Thyroid gland (tissue), 4 donors: ENCODE measurements at regions not wholly inside any gene's neighbourhood (a gene's known extent, or its start where the extent isn't known, plus 50 kb on each side); places are given as distances from the start of the nearest gene placed in this dataset.
"Not testable (repeated sequence)": the region's sequence is repeated elsewhere in the genome, so short reads cannot be mapped to it uniquely, and the experiment has no call there.

Source experiments
- DNase-seq, 2 donors: peaks; one replicate each; pipeline ENCODE4 v3.0.0-alpha.2; 2019
- H3K27ac ChIP-seq, 3 donors: fragments of 200-600 bp; sonication (generic); 1 replicate in 2 of 3; 2 replicates in 1 of 3; pipeline ENCODE4 v1.5.1; 2016 to 2019; ENCODE audit warnings: mild to moderate bottlenecking in 1 of 3, moderate library complexity in 1 of 3
- H3K27me3 ChIP-seq: fragments of 200-600 bp; sonication (generic); one replicate; pipeline ENCODE4 v1.5.1; 2019
- H3K36me3 ChIP-seq, 2 donors: fragments of 200-600 bp; sonication (generic); one replicate each; pipeline ENCODE4 v1.5.1; 2016 to 2019
- H3K4me1 ChIP-seq, 2 donors: fragments of 200-600 bp; sonication (generic); one replicate each; pipeline ENCODE4 v1.5.1; 2017 to 2019
- H3K4me3 ChIP-seq, 3 donors: fragments of 200-600 bp; sonication (generic); replicated peaks in 1 of 3; 1 replicate in 2 of 3; 2 replicates in 1 of 3; pipeline ENCODE4 v1.5.1; 2016; ENCODE audit warnings: mild to moderate bottlenecking in 1 of 3
- H3K9me3 ChIP-seq: fragments of 200-600 bp; sonication (generic); one replicate; pipeline ENCODE4 v1.5.1; 2017
- POLR2A ChIP-seq, 2 donors: fragments of 450-650 bp; IDR thresholded peaks; one replicate each; pipeline ENCODE4 v1.6.1; 2017; ENCODE audit warnings: antibody characterized with exemption in 2 of 2, mild to moderate bottlenecking in 2 of 2, moderate library complexity in 1 of 2
- WGBS, 2 donors: methylation state at CpG; one replicate each; pipeline ENCODE4 v1.1.5; 2017; 5-methylcytosine and 5-hydroxymethylcytosine counted together
- intact Hi-C: fragments of 100-400 bp; cut with DNase I; formaldehyde crosslinking; loops from one replicate; pipeline ENCODE4 v1.15.1; 2023
- TF ChIP-seq, protein P1 (sequence below), 6 experiments: fragments of 200-600 bp in 3 of 6; fragments of 450-650 bp in 3 of 6; sonication (generic) in 3 of 6; IDR thresholded peaks; one replicate each; pipeline ENCODE4 v1.5.1; 2016 to 2019; ENCODE audit warnings: antibody characterized with exemption in 6 of 6, mild to moderate bottlenecking in 2 of 6, inconsistent platforms in 1 of 6, moderate library complexity in 1 of 6

DNA sequence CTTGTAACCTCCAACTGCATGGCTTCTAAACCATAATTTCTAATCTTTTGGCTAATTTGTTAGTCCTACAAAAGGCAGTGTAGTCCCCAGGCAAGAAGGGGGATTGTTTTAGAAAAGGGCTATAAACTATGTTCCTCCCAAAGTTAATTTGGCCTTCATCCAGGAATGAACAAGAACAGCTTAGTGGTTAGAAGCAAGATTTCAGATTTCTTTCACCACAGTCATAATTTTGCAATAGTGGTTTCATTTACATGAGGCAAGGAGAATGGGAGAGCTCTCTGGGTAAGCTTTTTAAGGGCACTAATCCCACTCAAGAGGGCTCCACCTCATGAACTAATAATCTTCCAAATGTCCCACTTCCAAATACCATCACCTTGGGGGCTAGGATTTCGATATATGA lies 1353.9 kb downstream of the NCAM2 start:
- no peak for DNase-seq
- Histone ChIP-seq H3K4me1 (no peaks in the 10 kb centered on the region), H3K4me3 (no peak overlapping the region), H3K9me3 (no peaks in the 10 kb centered on the region), H3K27me3 (no peaks in the 10 kb centered on the region), H3K36me3 (no peaks in the 10 kb centered on the region), H3K27ac (no peak overlapping the region)
- intact Hi-C loops, result no loop called here
- TF ChIP-seq POLR2A (IDR thresholded peaks at IDR 0.05), result no peak
- TF ChIP-seq, protein P1, sequence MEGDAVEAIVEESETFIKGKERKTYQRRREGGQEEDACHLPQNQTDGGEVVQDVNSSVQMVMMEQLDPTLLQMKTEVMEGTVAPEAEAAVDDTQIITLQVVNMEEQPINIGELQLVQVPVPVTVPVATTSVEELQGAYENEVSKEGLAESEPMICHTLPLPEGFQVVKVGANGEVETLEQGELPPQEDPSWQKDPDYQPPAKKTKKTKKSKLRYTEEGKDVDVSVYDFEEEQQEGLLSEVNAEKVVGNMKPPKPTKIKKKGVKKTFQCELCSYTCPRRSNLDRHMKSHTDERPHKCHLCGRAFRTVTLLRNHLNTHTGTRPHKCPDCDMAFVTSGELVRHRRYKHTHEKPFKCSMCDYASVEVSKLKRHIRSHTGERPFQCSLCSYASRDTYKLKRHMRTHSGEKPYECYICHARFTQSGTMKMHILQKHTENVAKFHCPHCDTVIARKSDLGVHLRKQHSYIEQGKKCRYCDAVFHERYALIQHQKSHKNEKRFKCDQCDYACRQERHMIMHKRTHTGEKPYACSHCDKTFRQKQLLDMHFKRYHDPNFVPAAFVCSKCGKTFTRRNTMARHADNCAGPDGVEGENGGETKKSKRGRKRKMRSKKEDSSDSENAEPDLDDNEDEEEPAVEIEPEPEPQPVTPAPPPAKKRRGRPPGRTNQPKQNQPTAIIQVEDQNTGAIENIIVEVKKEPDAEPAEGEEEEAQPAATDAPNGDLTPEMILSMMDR (IDR thresholded peaks at IDR 0.05), result no peak
- 56 to 73% methylated on average over 1 of the region's 1 CpG for WGBS, 2 donors

DNA sequence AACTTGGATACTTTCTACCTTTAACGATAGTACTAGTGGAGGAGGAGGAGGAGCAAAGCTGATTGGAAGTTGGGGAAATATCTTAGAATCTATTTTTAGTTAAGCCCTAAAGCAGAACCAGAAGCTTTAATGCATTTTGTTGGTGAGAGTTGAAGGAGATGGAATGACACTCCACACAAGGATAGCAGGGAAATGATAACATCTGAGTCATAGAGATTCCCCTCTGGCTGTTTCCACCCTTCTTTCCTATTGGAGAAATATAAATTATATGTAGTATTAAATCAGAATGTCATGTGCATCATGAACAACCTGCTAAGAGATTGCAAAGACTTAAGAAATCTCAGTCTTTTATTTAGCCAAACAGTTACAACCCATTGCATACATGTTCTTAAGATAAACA lies 1357.7 kb downstream of the NCAM2 start:
- no peak overlapping the region for H3K4me3 ChIP-seq

DNA sequence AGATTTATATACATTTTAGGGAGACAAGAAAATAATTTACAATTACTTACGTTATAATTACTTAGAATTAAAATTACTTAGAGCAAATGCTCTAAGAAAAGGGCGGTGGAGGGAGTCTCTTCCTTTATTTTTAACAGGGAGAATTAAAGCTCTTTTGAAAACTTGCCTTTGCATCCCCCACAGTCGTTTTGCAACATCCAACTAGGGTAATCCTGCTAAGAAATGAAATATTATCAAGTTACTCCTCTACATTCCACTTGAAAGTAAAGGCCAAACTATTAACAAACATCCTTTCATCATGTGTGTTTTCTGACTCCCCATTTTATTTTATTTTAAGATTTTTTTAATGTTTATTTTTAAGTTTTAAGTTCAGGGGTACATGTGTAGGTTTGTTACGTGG lies 1358.5 kb downstream of the NCAM2 start:
- intact Hi-C loops, result no loop called here
- no peak for DNase-seq
- Histone ChIP-seq H3K27ac (no peak overlapping the region), H3K4me1 (no peaks in the 10 kb centered on the region), H3K9me3 (no peaks in the 10 kb centered on the region), H3K27me3 (no peaks in the 10 kb centered on the region), H3K4me3 (no peak overlapping the region), H3K36me3 (no peaks in the 10 kb centered on the region)
- WGBS, 2 donors, result 70 to 71% methylated on average over 4 of the region's 4 CpGs
- TF ChIP-seq POLR2A (IDR thresholded peaks at IDR 0.05), result no peak

More for the DNA sequence above, 1357.7 kb downstream of the NCAM2 start:
- 90 to 91% methylated on average over 1 of the region's 1 CpG for WGBS, 2 donors
- no peak for DNase-seq
- H3K27ac ChIP-seq, result no peak overlapping the region
- no peaks in the 10 kb centered on the region for H3K27me3 ChIP-seq
- no peaks in the 10 kb centered on the region for H3K36me3 ChIP-seq
- no peaks in the 10 kb centered on the region for H3K9me3 ChIP-seq
- no peaks in the 10 kb centered on the region for H3K4me1 ChIP-seq
- intact Hi-C loops, result no loop called here
- TF ChIP-seq, protein P1 (IDR thresholded peaks at IDR 0.05), result no peak
- TF ChIP-seq POLR2A (IDR thresholded peaks at IDR 0.05), result no peak

DNA sequence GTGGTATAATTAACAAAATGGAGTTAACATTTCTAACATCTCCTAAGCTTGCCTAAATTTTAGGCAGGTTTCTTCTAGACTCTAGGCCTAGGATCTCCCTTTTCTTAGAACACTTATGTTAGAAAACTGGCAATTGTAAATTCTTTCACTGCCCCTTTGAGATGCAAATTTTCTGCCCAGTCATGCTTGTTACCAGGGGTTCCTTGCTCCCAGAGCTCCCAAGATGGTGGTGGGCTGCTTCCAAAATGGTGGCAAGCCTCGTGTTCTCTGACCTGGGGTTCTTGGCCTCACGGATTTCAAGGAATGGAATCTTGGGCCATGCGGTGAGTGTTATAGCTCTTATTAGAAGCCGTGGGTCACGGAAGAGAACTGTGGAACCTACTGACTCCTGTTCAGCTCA lies 1361.4 kb downstream of the NCAM2 start:
- 69 to 94% methylated on average over 5 of the region's 5 CpGs for WGBS, 2 donors

DNA sequence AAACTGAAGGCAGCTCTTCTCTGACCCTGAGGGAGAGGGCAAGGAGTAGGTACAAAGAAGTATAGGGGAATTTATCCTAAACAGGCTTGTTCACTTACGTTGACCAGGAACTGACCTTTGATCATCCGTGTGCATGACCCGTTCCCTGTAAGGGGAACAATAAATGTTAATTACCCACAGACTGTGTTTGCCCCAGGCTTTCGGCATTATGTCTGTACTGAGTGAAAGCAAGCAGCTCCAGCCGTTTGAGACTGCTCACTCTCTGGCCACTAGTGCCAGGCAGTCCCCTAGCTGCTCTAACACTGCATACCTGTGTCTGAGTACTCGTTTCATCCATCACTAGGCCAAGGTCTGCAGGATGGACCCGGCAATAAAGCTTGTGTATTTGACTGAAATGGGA lies 1365.3 kb downstream of the NCAM2 start:
- Histone ChIP-seq H3K27me3 (no peaks in the 10 kb centered on the region), H3K4me1 (no peaks in the 10 kb centered on the region), H3K9me3 (no peaks in the 10 kb centered on the region), H3K27ac (no peak overlapping the region), H3K4me3 (no peak overlapping the region), H3K36me3 (no peaks in the 10 kb centered on the region)
- intact Hi-C loops, result no loop called here
- WGBS, 2 donors, result 77 to 90% methylated on average over 7 of the region's 7 CpGs
- TF ChIP-seq, protein P1 (IDR thresholded peaks at IDR 0.05), result no peak
- DNase-seq, result no peak

More for the DNA sequence above, 1361.4 kb downstream of the NCAM2 start:
- H3K36me3 ChIP-seq, DNase-seq, H3K27me3 ChIP-seq, H3K4me1 ChIP-seq, H3K27ac ChIP-seq, H3K9me3 ChIP-seq, H3K4me3 ChIP-seq, intact Hi-C loops: not testable (repeated sequence)

DNA sequence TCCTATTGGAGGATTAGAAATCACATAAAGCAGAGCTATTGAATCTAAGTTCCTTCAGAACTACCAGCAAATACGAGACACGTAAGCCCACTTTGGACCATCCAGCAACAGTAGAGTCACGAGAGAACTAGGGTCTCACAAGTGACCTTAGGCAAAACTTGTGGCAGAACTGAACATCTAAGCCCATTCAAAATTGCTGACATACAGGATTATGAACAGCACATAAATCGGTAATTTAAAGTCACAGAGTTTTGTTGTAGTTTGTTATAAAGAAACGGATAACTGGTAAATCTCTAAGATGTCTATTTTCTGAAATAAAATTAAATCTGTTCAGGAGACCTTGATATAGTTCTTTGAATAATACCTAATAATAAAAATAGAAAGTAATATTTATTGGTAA lies 1366.0 kb downstream of the NCAM2 start:
- DNase-seq, result no peak
- no peaks in the 10 kb centered on the region for H3K9me3 ChIP-seq
- 90 to 93% methylated on average over 5 of the region's 5 CpGs for WGBS, 2 donors
- no peak for TF ChIP-seq POLR2A (IDR thresholded peaks at IDR 0.05)
- TF ChIP-seq, protein P1 (IDR thresholded peaks at IDR 0.05), result no peak
- H3K36me3 ChIP-seq, result no peaks in the 10 kb centered on the region
- no peak overlapping the region for H3K4me3 ChIP-seq
- H3K27me3 ChIP-seq, result no peaks in the 10 kb centered on the region
- H3K27ac ChIP-seq, result no peak overlapping the region
- H3K4me1 ChIP-seq, result no peaks in the 10 kb centered on the region
- intact Hi-C loops, result no loop called here
